GM12864 (cell line): ENCODE measurements at regions not wholly inside any gene's neighbourhood (a gene's known extent, or its start where the extent isn't known, plus 50 kb on each side); places are given as distances from the start of the nearest gene placed in this dataset.

Experiments used
- DNase-seq: peaks from one replicate; pipeline ENCODE4 v3.0.0-alpha.2; 2011; ENCODE audit warnings: low read depth
- H3K4me3 ChIP-seq: 2 replicates; pipeline ENCODE4 v1.5.1; 2011; ENCODE audit warnings: mild to moderate bottlenecking, low read depth, low read length, control low read depth
- TF ChIP-seq, protein P1 (sequence below): IDR thresholded peaks from 2 replicates; pipeline ENCODE4 v1.5.1; 2011; ENCODE audit warnings: low read depth, mild to moderate bottlenecking, moderate library complexity, low read length, control low read depth, inconsistent platforms; ENCODE audit errors: missing control alignments

GRCh38 chr9:28212979-28213378, 639.7 kb upstream of the C9orf72 start:
- no peak overlapping the region for H3K4me3 ChIP-seq
- no peak for DNase-seq
- TF ChIP-seq, protein P1, sequence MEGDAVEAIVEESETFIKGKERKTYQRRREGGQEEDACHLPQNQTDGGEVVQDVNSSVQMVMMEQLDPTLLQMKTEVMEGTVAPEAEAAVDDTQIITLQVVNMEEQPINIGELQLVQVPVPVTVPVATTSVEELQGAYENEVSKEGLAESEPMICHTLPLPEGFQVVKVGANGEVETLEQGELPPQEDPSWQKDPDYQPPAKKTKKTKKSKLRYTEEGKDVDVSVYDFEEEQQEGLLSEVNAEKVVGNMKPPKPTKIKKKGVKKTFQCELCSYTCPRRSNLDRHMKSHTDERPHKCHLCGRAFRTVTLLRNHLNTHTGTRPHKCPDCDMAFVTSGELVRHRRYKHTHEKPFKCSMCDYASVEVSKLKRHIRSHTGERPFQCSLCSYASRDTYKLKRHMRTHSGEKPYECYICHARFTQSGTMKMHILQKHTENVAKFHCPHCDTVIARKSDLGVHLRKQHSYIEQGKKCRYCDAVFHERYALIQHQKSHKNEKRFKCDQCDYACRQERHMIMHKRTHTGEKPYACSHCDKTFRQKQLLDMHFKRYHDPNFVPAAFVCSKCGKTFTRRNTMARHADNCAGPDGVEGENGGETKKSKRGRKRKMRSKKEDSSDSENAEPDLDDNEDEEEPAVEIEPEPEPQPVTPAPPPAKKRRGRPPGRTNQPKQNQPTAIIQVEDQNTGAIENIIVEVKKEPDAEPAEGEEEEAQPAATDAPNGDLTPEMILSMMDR, result no peak

DNA sequence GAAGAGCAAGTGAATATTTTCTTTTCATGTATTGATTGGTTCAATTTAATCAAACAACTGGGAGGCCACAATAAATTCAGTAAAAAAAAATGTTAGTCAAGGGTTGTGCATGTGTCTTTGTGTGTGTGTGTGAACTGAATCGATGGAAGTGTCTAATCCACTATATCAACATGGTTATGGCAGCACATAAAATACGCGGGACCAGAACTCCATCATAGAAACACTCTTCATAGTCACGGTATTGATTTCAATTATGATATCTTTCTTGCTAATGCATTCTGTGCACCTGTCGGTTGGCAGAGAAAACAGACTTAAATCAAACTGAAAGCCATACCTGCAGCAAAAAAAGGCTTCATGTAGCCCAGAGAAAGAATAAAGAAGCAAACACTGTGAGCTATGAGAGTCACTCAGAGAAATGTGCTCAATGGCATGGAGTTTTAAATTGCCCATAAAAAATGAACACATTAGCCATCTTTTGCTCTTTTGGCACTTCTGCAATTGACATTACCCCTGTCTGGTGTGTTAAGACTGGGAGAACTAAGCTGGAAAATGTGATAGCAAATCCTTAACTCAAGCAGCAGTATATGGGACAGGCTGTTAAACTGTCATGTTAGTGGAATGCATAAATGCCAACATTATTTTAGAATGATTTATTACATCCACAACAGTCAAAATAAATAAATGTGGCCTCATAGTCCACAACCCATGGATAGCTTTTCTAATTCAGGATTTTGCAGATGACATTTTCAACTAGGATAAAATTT, 642.4 kb upstream of the C9orf72 start:
- no peak for DNase-seq

GRCh38 chr9:28232686-28233085, 659.4 kb upstream of the C9orf72 start:
- TF ChIP-seq, protein P1, result no peak
- no peak for DNase-seq
- H3K4me3 ChIP-seq, result no peak overlapping the region

More for the DNA sequence above, 642.4 kb upstream of the C9orf72 start:
- TF ChIP-seq, protein P1, result no peak
- H3K4me3 ChIP-seq, result no peak overlapping the region

DNA sequence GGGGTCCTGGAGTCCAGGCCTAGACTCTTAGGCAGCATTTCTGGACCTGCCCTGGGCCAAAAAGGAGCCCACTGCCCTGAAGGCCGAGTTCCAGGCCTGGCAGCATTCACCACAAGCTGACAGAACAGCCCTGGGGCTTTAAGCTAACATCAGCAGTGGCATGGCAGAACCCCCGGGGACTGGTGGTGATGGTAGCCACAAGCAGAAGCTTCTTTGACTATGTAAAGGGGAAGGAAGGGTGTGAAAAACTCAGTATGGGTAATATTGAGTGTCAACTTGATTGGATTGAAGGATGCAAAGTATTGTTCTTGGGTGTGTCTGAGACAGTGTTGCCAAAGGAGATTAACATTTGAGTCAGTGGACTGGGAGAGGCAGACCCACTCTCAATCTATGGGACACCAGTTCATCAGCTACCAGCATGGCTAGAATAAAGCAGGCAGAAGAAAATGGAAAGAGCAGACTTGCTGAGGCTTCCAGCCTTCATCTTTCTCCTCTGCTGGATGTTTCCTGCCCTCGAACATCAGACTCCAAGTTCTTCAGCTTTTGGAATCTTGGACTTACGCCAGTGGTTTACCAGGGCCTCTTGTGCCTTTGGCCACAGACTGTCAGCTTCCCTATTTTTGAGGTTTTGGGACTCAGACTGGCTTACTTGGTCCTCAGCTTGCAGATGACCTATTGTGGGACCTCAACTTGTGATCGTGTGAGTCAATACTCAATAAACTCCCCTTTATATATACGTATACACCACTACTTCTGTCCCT, 661.0 kb upstream of the C9orf72 start:
- H3K4me3 ChIP-seq, result no peak overlapping the region
- TF ChIP-seq, protein P1, result no peak
- no peak for DNase-seq

DNA sequence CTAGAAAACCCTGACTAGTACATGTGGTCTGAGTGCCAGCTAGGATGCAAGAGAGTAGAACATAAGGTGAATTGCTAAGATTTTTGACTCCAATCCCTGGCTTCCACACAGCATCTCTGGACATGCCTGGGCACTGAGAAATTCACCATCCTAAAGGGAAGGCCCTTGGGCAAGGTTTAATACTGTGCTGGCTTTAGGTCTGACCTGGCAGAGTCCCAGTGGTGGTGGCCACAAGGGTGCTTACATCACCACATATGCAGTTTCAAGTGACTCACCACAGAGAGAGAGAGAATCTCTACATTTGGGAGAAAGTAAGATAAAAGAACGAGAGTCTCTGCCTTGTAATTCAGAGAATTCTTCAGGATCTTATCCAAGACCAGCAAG, 661.6 kb upstream of the C9orf72 start:
- H3K4me3 ChIP-seq, result no peak overlapping the region
- DNase-seq, result no peak
- TF ChIP-seq, protein P1, result no peak

GRCh38 chr9:28249424-28249823, 676.1 kb upstream of the C9orf72 start:
- TF ChIP-seq, protein P1, result no peak
- DNase-seq, result no peak
- H3K4me3 ChIP-seq, result no peak overlapping the region

DNA sequence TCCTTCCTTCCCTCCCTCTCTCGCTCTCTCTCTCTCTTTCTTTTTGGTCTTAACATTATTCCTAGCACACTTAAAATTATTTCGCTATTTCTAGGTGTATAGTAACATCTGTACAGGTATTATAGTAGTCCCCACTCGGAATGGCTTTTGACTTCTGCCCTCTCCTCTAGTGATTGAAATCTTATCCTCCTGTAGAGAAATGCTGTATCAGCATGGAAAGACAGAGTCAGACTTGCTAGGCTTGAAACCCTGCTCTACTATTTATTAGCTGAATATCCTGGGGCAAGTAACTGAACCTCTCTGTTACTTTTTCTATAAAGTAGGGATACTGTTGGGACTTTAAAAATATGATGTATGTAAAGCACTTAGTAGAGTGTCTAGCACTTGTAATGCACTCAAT, 681.9 kb upstream of the C9orf72 start:
- DNase-seq, result no peak
- TF ChIP-seq, protein P1, result no peak
- H3K4me3 ChIP-seq, result no peak overlapping the region
